GM19351 (cell line): ENCODE measurements at regions not wholly inside any gene's neighbourhood (a gene's known extent, or its start where the extent isn't known, plus 50 kb on each side); places are given as distances from the start of the nearest gene placed in this dataset.

Experiments used
- ATAC-seq: cut with Tn5 transposase; IDR thresholded peaks from one replicate; pipeline ENCODE4 v1.9.1; 2021; ENCODE audit warnings: mild to moderate bottlenecking, moderate library complexity; ENCODE audit not compliant: unreplicated experiment

DNA sequence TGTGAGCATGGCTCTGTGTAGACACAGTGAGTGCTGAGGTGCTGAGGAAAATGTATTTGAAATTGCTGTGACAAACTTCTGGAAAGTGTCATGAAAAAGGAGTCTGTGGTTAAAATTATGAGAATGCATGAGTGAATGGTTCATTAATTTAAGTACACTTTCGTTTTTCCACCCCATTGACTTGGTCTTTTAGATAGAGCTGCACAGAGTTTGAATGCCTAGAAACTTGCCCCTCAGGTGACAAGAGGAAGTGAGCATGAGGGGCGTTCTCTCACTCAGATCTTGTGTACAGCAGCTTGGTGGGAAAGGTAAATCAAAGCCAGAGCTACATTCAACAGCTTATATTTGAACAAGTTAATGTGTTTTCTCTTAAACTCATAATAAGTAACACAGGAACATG lies 296.8 kb downstream of the WDR72 start:
- no peak for ATAC-seq

DNA sequence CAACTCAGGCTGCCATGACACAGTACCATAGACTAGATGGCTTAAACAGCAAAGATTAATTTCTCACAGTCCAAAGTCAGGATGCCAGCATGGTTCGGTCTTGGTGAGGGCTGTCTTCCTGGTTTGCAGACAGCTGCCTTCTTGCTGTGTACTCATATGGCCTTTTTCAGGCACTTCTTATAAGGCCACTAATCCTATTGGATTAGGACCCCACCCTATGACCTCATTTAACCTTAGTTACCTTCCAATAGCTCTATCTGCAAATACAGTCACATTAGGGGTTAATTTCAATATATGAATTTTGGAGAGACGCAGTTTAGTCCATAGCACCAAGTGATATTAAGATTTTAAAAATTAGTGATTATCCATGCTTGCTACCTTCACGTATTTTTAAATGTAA lies 297.8 kb downstream of the WDR72 start:
- ATAC-seq = no peak

DNA sequence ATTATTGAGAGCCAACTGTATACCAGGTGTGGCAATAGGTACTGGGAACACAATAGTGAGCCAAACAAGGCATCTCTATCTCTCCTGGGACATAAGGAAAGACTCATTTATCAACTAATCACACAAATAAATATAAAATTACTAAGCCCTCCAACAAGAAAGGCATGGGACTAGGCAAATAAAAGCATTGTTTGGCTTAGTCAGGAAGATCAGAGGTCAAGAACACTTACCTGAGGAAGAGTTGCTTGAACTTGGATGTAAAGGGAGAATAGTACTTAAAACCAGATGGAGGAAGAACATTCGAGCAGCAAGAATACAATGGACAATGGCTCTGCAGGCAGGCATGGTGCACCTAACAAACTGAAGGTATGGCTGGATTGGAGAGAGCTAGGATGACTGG lies 300.7 kb downstream of the WDR72 start:
- ATAC-seq = no peak

GRCh38 chr15:53457479-53457878 lies 302.0 kb downstream of the WDR72 start:
- no peak for ATAC-seq

DNA sequence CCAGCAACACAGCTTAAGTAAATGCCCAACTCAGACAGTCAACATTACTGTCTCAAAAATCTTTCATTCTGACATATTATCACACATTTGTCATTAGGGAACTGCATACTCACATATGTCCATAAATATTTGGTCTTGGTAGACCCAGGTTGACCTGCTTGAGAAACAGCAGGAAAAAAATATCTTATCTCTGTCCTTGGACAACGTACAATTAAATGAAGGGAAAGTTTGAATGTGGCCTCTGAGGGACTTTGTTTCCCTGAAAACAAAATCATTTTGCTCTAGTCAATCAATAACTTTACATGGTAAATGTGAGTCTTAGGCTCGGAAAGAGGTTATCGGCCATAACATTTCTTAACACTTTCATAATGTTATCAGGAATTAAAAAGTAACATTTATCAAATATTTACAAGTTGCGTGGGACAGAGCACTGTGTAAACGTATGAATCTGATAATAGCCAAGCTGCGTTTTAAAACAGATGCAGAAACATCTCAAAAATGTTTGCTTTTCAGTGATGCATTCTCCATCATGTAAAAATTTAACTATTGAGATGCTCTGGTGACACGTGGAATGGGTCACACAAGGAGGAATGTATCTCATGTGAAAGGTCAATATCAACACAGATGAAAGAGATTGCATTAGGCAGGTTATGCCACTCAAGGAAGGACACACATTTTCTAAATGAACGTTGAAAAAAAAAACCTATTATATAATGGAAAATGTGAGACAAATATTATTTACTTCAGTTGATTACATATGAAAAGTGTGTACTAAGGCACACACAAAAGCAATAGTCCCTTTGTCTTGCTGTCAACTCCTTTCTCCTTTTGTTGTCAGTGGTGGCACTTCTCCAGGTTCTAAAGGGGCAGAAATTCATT lies 304.4 kb downstream of the WDR72 start:
- no peak for ATAC-seq

DNA sequence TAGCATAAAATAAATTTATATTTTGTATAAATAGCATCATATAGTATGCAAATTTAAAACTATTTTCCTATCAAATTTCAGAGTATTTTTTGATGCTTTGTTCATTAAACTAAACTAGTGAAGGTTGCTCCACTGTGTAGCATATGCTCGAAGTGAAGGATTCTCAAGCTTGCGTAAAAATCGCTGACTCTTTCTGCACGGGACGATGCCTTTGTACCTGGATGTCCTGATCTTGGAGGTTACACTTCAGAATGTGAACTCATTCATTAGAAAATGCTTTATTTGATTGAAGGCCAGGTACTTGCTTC lies 305.0 kb downstream of the WDR72 start:
- ATAC-seq = no peak

- no peak for ATAC-seq
Measured at GRCh38 chr15:53453253-53454105, 306.0 kb downstream of the WDR72 start.

GRCh38 chr15:53448232-53449015 lies 311.0 kb downstream of the WDR72 start:
- no peak for ATAC-seq

- ATAC-seq = no peak
Measured at GRCh38 chr15:53447742-53448141, 311.7 kb downstream of the WDR72 start.

GRCh38 chr15:53447053-53447574 lies 312.3 kb downstream of the WDR72 start:
- ATAC-seq = no peak

GRCh38 chr15:53446376-53446775 lies 313.1 kb downstream of the WDR72 start:
- ATAC-seq = no peak

- ATAC-seq = no peak
Measured at GRCh38 chr15:53445531-53445930, 313.9 kb downstream of the WDR72 start.

DNA sequence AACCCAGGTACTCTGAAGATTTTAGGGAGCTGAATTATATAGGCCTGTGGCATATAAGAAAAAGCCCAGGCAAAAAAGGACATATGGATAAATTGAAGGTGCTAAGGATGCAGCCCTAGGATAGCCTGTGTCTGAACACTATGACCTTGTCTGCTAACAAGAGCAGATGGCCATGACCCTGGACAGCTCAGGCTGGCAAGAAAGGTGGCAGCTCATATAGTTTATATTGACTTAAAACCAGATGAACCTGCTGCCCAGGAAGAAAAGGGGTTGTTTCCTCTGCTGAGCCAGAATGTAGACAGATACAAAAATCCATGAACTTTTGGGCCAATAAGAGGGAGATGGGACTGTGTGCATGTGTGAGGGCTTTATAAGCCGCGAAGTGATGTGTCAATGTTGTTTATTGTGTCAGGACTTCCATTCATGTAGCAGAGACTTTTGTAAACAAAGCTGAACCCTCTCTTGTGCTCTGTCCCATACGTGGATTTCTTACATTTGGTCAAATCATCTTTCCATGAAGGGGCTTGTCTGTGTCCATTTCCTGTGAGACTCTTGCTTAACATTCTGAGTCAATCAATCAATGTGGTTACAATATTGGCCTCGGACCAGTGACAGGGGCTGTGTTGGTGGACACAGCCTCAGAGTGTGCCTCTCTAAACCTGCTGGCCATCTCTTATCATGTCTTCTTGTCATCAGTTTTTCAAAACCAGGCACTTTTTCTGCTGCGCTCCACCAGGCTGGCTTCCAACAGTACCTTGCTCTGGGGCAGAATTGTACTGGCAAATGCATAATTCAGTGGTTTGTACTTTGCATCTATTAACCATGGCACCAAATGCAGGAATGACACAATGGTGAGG lies 321.2 kb downstream of the WDR72 start:
- ATAC-seq = no peak

DNA sequence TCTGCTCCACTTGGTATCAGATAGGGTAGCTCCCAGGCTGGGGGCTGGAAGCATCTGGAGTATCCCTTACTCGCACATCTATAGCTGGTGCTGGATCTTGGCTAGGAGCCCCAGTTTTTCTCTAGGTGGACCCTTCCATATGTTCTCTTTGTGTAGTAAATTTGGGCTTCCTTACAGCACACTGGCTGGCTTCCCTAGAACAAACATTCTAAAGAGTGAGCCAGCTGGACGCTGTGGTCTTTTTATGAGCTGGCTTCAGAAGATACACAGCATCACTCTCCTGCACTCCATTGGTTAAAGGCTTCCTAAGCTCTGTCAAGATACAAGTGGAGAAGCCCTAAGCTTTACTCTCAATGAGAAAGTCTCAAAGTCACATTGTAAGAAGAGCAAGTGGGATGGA lies 322.1 kb downstream of the WDR72 start:
- no peak for ATAC-seq

GRCh38 chr15:53434174-53434678 lies 325.2 kb downstream of the WDR72 start:
- ATAC-seq = no peak

GRCh38 chr15:53416219-53416940 lies 343.1 kb downstream of the WDR72 start:
- no peak for ATAC-seq

DNA sequence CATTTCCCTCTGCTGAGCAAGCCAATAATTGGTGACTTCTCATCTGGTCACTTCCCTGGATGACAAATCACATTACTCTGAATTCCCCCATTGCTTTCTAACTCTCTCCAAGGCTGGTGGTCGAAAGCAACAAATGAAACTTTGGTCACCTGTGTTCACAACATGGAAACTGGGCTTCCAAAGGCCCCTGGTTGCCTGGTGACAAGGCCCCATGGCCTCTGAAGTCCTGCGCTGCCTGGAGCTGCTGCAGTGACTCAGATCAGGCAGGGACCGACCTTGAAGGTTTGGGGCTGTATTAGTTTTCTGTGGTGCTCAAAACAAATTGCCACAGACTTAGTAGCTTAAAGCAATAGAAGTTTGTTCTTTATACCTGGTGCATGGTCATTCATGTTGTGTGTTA lies 345.3 kb downstream of the WDR72 start:
- no peak for ATAC-seq

- no peak for ATAC-seq
Measured at GRCh38 chr15:53412542-53412941, 346.9 kb downstream of the WDR72 start.

GRCh38 chr15:53404930-53405493 lies 354.5 kb downstream of the WDR72 start:
- no peak for ATAC-seq
